Omental fat pad (tissue), 3 donors: ENCODE measurements at regions not wholly inside any gene's neighbourhood (a gene's known extent, or its start where the extent isn't known, plus 50 kb on each side); places are given as distances from the start of the nearest gene placed in this dataset.

Source experiments
- ATAC-seq: fragments of 150-250 bp; one replicate; pipeline ENCODE4 v1.9.1; 2016; ENCODE audit warnings: mild to moderate bottlenecking, moderate library complexity; ENCODE audit not compliant: low FRiP score
- DNase-seq: peaks from one replicate; pipeline ENCODE4 v3.0.0-alpha.2; 2019; ENCODE audit warnings: low spot score
- CTCF ChIP-seq, 3 donors: fragments of 450-650 bp; IDR thresholded peaks; one replicate each; pipeline ENCODE4 v1.5.1; 2016 to 2017; ENCODE audit warnings: antibody characterized with exemption in 3 of 3, mild to moderate bottlenecking in 3 of 3, moderate library complexity in 2 of 3

- DNase-seq, result no peak
- no peak for TF ChIP-seq CTCF (IDR thresholded peaks at IDR 0.05)
- no peak for ATAC-seq
These were observed 149.0 kb upstream of the MPHOSPH6 start for GRCh38 chr16:82319038-82319437.

GRCh38 chr16:82317411-82318167 lies 147.6 kb upstream of the MPHOSPH6 start:
- no peak for TF ChIP-seq CTCF (IDR thresholded peaks at IDR 0.05)
- no peak for DNase-seq
- no peak for ATAC-seq

GRCh38 chr16:82313754-82314153 lies 143.7 kb upstream of the MPHOSPH6 start:
- ATAC-seq (no peak), DNase-seq (no peak)
- TF ChIP-seq CTCF (IDR thresholded peaks at IDR 0.05), result no peak

GRCh38 chr16:82311528-82311927 lies 141.5 kb upstream of the MPHOSPH6 start:
- ATAC-seq, result no peak
- no peak for DNase-seq
- TF ChIP-seq CTCF (IDR thresholded peaks at IDR 0.05), result no peak

- DNase-seq, result no peak
- no peak for TF ChIP-seq CTCF (IDR thresholded peaks at IDR 0.05)
- no peak for ATAC-seq
These were observed 132.2 kb upstream of the MPHOSPH6 start for GRCh38 chr16:82302042-82302727.

- ATAC-seq (no peak), DNase-seq (no peak)
- TF ChIP-seq CTCF (IDR thresholded peaks at IDR 0.05), result no peak
These were observed 131.2 kb upstream of the MPHOSPH6 start for GRCh38 chr16:82301146-82301755.
